ENCODE measurements at regions not wholly inside any gene's neighbourhood (a gene's known extent, or its start where the extent isn't known, plus 50 kb on each side); places are given as distances from the start of the nearest gene placed in this dataset.

DNA sequence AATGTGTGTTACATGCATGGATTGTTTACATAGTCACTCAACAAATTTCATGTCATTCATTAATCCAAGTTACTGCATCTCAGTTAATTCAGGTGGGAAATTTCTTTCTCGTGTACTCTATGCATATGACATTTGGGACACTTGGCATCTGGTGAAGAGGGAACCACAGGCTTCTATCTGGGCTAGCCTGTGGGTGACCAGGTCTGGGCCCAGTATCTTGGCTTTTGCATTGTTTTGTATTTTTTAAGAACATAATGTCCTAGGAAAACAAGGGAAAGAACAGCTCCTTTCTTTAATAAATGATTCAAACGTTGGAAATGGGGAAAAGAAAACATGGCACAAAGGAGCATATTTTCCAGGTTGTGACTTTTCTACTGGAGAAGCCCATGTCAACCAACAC lies 331.1 kb downstream of the WDR11 start:
- Histone ChIP-seq H3K9me3 (no peaks in the 10 kb centered on the region), H3K27me3 (no peaks in the 10 kb centered on the region), H3K4me1 (no peaks in the 10 kb centered on the region), H3K27ac (no peak overlapping the region), H3K4me3 (no peak overlapping the region), H3K36me3 (no peaks in the 10 kb centered on the region)
- DNase-seq, result no peak
- ATAC-seq, result no peak
- intact Hi-C loops (cut with DNase I), result no loop called here
- TF ChIP-seq CTCF (IDR thresholded peaks at IDR 0.05), result no peak

DNA sequence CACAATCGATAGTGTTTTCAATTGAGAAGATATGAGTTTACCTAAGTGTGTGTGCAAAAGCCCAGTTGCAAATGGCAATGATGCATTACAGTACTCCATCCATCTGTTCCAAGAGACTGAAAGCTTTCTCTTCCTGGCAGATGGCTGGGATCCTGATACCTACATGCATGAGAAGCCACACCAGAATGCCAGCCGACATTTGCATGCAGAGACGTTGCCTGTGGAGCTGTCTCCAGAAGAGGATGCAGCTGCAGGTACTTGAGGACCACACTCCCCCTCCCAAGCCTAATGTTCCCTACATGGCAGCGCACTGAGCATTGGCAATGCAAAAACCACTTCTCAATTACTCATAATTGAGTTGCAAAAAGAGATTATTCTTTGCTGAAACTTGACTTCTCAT lies 332.1 kb downstream of the WDR11 start:
- Histone ChIP-seq H3K4me3 (no peak overlapping the region), H3K9me3 (no peaks in the 10 kb centered on the region), H3K4me1 (peaks cover 3% of the 10 kb centered on the region), H3K36me3 (no peaks in the 10 kb centered on the region), H3K27ac (no peak overlapping the region), H3K27me3 (no peaks in the 10 kb centered on the region)
- ATAC-seq (no peak), DNase-seq (no peak)
- no peak for TF ChIP-seq CTCF (IDR thresholded peaks at IDR 0.05)
- intact Hi-C loops (cut with DNase I), result no loop called here

DNA sequence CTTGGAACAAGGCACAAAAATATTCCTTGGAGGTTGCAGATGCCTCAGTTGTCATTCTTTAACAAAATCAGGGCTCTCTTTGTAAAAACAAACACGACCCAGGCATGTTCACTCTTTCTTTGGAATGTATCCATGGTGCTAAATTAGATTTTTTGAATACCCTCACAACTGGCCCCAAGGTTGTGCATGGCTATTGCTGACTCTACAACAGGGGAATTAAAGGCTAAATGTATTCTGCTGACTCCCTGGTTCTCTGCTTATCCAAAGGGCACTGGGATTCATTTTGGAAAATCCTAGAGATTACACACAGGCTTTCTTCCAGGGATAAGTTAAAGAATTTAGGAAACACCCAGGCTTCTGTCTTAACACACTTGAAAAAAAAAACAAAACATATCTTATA lies 332.5 kb downstream of the WDR11 start:
- no peaks in the 10 kb centered on the region for H3K9me3 ChIP-seq
- no peaks in the 10 kb centered on the region for H3K36me3 ChIP-seq
- H3K4me1 ChIP-seq, result peaks cover 3% of the 10 kb centered on the region
- H3K4me3 ChIP-seq, result no peak overlapping the region
- no peaks in the 10 kb centered on the region for H3K27me3 ChIP-seq
- intact Hi-C loops (cut with DNase I), result no loop called here
- ATAC-seq (no peak), DNase-seq (no peak)
- no peak overlapping the region for H3K27ac ChIP-seq
- TF ChIP-seq CTCF (IDR thresholded peaks at IDR 0.05), result no peak

DNA sequence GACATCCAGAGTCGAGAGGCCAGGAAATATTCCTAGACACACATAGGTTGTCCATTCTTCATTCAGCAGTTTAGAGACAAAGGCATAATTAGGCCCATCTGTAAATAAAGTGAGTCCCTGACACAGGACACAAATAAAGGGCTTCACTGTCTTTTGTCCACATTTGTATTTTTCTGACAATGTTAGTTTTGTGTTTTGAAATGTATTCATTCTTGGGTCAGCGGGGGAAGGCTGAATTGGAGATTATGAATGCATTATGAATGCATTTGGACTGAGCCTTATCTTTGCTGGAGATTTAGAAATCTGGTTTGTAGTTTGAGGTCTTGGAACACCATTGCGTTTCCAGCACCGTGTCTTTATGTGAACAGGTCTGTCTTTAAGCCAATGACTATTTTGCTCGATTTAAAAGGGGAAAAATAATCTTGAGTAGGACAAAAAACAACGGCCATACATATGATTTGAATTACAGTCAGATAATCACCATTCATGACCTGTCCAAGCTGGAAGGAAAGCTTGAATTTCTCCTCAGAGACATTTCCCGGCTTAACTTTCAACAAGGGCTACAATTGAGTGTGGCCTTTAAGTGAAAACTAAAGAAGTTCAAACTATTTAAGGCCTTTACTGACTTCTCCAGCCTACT lies 334.8 kb downstream of the WDR11 start:
- no peaks in the 10 kb centered on the region for H3K27me3 ChIP-seq
- no peaks in the 10 kb centered on the region for H3K36me3 ChIP-seq
- intact Hi-C loops (cut with DNase I), result no loop called here
- no peak overlapping the region for H3K27ac ChIP-seq
- no peaks in the 10 kb centered on the region for H3K9me3 ChIP-seq
- H3K4me3 ChIP-seq, result no peak overlapping the region
- no peak for TF ChIP-seq CTCF (IDR thresholded peaks at IDR 0.05)
- ATAC-seq, result no peak
- no peak for DNase-seq
- H3K4me1 ChIP-seq, result peaks cover 3% of the 10 kb centered on the region

DNA sequence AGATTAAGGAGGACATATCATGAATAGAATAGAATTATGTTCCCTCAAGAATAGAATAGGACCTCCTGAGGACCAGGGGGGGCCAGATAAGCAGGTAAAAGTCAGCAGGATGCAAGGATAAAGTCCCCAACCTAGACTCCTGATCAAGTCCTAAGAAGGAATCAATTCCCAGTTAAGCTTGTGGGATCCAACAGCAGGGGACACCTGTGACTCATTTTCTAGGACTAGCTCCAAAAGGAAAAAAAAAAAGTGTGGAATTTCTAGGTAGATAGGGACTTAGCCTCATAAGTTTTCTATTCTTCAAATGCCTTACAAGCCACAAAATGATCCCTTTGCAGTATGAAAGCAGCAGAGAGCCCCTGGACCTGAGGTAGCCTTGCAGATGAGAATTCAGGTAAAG lies 336.2 kb downstream of the WDR11 start:
- ATAC-seq, result no peak

More for the DNA sequence above, 336.2 kb downstream of the WDR11 start:
- DNase-seq, result no peak
- Histone ChIP-seq H3K4me3 (no peak overlapping the region), H3K27me3 (no peaks in the 10 kb centered on the region), H3K9me3 (no peaks in the 10 kb centered on the region), H3K4me1 (peaks cover 3% of the 10 kb centered on the region), H3K36me3 (no peaks in the 10 kb centered on the region), H3K27ac (no peak overlapping the region)
- TF ChIP-seq CTCF (IDR thresholded peaks at IDR 0.05), result no peak
- intact Hi-C loops (cut with DNase I), result no loop called here

Data from upper lobe of right lung (tissue), 1 donor.